ENCODE measurements at regions not wholly inside any gene's neighbourhood (a gene's known extent, or its start where the extent isn't known, plus 50 kb on each side); places are given as distances from the start of the nearest gene placed in this dataset.
"Not testable (repeated sequence)": the region's sequence is repeated elsewhere in the genome, so short reads cannot be mapped to it uniquely, and the experiment has no call there.

DNA sequence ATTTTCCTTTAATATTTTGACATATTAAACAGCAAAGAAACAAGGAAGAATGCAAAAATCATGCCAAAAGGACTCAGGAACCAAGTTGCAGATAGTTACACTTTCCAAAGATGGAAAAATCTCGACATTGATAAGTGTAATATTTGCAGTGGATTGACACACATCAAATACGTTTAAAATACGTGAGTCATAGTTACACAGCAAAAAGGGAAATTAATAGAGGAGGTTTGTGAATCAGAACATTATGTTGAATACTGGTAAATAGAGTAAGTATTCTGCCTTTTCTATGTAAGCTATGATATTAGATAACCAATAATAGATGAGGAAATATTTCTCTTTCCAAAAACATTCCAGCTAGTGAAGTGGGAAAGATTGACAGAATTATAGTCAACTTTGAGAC lies 1761.3 kb upstream of the IGFBP7 start:
- DNase-seq (ENCODE audit: extremely low read depth, low read depth, low spot score): no peak

DNA sequence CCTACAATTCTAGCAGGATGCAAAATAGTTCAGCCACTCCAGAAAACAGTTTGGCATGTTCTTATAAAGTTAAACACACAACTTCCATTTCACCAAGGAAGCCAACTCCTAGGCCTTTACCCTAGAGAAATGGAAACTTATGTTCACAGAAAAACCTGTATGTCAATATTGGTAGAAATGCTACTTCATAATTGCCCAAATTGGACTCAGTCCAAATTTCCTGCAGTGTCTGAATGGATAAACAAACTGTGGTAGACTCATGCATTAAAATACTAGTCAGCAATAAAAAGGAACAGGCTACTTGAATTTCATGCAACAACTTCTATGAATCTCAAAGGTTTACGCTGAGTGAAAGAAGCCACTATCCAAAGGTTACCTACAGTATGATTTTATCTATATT lies 1738.8 kb upstream of the IGFBP7 start:
- DNase-seq (ENCODE audit: extremely low read depth, low read depth, low spot score): no peak

DNA sequence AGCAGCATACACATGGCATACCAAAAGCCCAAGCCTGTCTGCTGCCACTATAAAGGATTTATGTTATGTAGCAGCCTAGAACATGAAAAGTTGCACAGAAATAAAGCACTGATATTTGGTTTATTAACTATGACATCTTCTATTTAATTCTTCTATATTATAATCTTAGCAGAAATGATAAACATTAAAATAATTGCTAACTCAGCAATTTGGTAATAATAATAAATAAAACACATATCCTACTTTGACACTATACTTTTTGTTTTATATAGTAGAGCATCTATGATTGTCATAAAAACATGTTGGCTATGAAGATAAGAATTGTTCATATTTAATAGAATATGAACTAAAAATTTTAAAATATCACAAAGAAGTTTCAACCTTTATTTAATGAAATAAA lies 1733.3 kb upstream of the IGFBP7 start:
- DNase-seq (ENCODE audit: extremely low read depth, low read depth, low spot score): no peak

DNA sequence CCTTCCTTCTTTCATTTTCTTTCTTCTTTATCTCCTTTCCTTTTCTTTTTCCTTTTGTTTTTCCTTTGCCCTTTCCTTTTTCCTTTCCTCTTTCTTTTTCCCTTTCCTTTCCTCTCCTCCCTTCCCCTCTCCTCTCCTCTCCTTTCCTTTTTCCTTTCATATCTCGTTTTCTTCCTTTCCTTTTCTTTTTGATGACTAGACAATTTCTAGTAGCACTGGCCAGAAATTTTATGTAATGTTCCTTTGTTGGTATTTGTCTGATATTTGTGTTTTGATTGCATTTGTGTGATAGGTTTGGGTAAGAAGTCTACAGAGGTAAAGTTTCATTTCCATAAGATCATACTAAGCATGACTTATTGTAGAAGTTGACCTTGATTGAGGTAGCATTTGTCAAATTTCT lies 1722.9 kb upstream of the IGFBP7 start:
- DNase-seq (ENCODE audit: extremely low read depth, low read depth, low spot score): no peak

DNA sequence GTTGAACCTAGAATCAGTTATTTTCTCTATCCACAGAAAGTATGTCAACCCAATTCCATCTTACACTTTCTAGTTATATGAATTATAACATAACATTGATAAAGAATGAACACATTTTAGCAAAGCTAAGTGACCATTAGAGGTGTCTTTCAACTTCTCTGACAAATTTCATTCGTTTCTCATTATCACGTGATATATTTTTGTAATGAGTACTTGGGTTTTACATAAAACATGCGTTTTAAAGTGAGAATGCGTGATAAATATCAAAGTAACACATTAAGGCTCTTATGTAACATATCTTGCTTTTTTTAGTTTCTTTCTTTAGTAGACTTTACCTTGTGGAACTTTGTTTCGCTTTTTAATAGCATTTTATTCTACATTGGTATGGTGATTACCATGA lies 1715.1 kb upstream of the IGFBP7 start:
- no peak for DNase-seq (ENCODE audit: extremely low read depth, low read depth, low spot score)

DNA sequence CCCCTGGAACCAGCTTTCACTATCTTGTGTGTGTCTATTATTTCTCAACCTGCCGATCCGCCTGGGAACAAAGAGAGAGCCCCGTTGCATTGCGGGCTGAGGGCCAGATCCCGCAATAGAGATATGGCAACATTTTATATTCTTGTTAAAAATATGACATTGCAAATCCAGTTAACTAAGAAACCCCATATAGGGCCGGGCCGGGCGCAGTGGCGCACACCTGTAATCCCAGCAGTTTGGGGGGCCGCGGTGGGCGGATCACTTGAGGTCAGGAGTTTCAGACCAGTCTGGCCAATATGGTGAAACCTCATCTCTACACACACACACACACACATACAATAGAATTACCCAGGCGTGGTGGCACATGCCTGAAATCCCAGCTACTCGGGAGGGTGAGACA lies 1708.4 kb upstream of the IGFBP7 start:
- DNase-seq (ENCODE audit: extremely low read depth, low read depth, low spot score): not testable (repeated sequence)

DNA sequence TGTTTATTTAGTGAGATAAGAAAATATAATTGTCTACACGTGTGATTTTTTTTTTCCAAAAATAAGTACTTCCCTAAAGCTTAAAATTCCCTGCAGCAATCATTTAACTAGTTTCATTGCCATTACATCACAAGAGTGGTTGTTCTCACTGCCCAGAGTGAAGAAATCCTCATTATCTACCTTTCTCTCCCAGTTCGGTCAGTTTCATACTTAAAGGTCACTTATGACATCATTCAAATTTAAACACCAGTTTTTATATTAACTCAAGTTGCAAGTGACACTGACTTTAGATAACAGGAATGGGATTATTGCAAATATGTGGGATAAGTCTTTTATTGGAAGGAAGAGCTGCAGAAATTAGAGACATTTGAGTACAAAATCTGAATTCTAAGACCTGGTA lies 1699.8 kb upstream of the IGFBP7 start:
- DNase-seq (ENCODE audit: extremely low read depth, low read depth, low spot score): no peak

DNA sequence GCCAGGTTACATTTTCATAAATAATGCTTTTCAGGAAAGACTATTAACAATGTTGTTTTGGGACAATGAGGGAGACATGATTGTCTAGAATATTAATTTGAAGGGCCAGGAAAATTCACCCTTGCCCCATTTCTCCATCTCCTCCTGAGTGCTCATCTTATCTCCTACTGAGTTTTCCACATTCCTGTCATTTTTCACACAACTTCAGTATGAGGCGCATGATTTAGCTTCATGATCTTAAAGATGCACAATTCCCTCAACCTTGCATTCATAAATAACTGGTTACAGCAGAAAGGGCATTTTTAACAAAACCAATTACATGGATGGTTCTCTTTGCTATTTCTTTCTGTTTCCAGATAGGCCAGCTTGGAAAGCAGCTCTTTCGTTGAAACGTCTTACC lies 1699.2 kb upstream of the IGFBP7 start:
- DNase-seq (ENCODE audit: extremely low read depth, low read depth, low spot score): no peak

DNA sequence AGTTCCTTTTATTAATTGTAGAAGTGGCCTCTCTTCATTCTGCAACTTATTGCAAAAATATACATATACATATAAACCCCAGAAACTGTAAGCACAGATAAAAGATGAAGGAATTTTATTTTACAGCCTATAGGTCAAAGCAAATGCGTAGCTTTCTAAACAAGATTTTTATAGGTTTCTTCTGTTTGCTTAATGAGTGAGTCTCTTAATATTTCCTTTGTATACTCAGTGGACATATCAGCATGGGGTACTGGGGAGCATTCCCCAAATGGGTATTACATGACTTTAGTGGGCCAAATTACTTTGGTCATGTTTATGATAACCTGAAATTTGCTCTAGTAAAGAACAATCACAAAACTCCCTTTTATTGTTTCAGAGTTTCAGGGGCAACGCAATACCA lies 1698.6 kb upstream of the IGFBP7 start:
- DNase-seq (ENCODE audit: extremely low read depth, low read depth, low spot score): no peak

DNA sequence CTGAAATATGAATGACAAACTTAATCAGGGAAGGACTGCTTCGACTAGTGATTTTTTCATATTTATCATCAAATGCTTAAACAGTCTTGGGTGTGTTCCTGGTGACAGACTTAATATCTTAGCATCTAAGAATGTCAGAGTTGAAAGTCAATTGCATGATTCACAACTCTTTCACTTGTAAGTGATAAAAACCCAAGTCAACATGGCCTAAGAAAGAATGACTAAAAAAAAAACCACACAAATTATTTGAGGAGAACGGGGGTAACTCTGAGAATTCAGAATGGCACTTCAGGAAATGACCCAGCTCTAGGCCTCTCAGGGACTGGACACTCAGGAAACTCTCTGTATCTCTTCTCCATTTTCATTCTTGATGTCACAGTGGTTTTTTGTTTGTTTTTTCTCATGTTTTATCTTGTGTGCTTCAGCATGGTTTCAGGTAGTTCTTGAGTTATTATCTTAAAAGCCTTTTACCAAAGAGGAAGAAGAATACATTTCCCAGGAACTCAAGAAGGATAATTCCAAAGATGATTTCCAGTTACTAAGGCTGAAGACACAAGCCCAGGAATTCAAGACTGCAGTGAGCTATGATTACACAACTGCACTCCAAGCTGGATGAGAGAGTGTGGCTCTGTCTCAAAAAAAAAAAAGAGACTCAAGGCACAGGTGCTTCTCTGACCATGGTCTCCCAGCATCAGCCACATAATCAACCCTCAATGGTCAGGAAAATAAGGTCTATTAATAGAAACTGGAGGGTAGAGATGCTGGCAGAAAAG lies 1697.8 kb upstream of the IGFBP7 start:
- no peak for DNase-seq (ENCODE audit: extremely low read depth, low read depth, low spot score)

DNA sequence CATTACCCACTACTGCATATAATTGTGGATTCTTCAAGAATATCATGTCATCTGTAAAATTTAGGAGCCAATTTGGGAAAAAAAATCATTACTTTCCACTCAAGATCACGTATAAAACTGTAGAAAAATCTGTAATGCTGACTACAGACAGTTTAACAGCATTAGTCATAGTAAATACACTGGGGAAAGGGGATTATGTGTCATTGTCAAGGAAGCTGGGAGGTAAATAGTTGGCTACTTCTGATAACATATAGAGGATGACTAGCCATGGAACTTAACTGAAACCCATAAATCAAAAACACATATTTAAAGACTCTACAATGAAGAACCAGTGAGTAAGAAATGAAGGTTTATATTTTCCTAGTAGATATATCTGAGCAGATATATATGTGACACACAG lies 1666.4 kb upstream of the IGFBP7 start:
- DNase-seq (ENCODE audit: extremely low read depth, low read depth, low spot score): no peak

DNA sequence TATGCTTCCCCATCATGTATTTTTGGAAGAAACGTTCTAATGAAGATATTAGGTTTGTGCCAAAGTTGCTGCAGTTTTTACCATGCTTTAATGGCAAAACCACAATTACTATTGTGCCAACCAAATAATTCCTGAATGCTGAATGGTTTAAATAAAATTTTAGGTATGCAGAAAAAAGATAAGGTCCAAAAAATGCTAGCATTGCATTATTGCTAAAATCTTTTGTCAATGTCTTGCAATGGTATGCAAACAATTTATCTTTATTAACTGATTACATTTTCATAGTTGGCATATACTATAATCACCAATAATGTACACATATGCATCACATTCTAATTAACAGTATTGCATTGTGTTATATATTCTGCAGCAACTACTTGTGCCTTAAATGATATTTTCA lies 1657.4 kb upstream of the IGFBP7 start:
- no peak for DNase-seq (ENCODE audit: extremely low read depth, low read depth, low spot score)

DNA sequence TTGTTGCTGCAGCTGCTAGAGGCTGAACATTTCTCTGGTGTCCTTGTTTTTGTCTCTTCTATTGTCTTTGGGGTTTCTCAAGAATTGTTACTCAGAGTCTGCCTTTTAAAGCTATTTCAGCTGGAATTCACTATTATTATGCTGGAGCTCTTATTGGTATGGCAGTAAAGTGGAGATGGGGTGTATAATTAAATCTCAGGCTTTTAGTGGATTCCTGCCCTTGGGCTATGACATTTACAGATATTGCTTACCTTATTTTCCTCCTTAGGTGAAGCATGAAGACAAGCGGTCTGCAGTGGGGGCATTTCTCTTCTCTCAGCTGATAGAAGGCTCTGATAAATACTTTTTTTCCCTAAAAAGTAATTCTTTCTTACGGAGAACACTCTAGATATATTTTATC lies 1656.6 kb upstream of the IGFBP7 start:
- no peak for DNase-seq (ENCODE audit: extremely low read depth, low read depth, low spot score)

DNA sequence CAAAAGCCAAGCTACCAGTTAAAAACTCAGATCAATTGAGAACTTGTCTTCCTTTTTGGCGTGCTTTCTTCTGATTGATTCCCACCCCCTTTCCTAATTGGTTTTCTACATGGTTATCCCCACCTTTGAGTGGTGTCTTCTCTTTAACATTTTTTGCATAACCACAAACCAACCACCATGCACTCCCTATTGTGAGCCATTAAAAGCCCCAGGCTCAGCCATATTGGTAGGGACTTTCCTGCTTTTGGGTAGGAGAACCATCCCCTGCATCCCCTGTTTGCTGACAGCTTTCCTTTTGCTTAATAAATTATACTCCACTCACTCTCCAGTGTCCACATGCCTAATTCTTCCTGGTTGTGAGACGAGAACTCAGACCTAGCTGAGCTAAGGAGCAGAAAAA lies 1651.4 kb upstream of the IGFBP7 start:
- DNase-seq (ENCODE audit: extremely low read depth, low read depth, low spot score): no peak

DNA sequence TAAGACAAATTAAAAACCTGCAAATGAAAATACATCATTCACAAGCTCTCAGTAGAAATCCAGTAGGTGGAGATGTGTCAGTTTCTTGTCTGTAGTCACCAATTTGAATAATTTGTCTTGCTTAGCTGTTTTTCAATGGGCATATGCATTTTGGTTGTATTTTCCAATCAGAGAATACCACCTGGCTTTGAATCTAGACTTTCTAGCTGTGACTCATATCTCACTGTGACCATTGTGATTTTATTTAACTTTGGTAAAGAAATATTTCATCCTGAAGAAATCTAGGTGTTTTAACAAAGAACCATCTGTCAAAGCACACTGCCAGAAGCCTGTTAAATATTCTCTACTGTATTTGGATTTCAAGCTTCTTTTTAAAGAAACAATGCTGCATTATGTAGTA lies 1650.6 kb upstream of the IGFBP7 start:
- DNase-seq (ENCODE audit: extremely low read depth, low read depth, low spot score): no peak

DNA sequence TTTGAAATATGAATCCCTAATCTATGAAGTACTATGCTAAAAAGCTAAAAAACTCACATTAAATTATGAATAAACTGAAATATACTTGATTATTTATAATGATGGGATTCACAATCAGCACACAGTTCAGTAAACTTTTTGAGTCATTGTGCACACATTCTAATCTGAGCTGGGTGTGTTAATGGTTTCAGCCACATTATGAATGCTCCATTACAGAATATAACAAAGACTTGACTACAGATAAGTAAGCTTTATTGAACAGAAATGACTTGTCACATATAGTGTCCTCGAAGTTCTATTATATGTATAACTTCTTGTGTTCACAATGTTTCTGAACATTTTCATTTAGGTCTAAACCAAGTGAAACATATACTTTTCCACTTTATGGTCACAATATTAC lies 1649.9 kb upstream of the IGFBP7 start:
- no peak for DNase-seq (ENCODE audit: extremely low read depth, low read depth, low spot score)

DNA sequence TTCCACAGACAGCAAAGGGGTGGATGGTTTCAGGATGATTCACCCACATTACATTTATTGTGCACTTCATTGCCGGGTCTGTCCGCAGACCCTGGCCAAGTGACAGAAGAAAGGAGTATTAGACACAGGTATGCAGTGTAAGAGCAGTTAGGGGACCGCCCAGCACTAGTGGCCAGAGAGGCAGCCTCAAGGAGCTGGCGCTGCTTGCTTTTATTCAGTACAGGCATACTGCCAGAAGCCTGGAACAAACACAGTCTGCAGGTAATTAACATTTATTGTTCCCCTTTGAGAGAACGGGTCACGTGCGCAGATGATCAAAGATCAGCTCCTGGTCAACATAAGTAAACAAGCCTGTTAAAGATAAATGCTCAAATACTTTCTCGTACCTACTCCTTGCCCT lies 1639.0 kb upstream of the IGFBP7 start:
- DNase-seq (ENCODE audit: extremely low read depth, low read depth, low spot score): no peak

DNA sequence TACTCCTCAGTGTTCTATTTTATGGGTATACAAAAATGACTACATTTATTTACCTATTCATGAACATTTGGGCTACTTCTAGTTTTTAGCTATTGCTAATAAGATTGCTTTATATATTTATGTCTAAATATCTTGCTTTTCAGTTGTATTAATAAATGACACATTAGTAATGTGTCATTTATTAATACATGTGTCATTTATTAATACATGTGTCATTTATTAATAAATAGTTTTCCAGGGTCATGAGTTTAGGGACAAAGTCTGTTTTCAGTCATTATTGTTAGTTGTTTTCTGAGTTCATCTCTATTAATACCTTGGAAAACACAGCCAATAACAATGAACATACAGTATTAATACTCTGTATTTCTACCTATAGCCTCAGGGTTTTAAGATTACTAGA lies 1630.7 kb upstream of the IGFBP7 start:
- DNase-seq (ENCODE audit: extremely low read depth, low read depth, low spot score): no peak

DNA sequence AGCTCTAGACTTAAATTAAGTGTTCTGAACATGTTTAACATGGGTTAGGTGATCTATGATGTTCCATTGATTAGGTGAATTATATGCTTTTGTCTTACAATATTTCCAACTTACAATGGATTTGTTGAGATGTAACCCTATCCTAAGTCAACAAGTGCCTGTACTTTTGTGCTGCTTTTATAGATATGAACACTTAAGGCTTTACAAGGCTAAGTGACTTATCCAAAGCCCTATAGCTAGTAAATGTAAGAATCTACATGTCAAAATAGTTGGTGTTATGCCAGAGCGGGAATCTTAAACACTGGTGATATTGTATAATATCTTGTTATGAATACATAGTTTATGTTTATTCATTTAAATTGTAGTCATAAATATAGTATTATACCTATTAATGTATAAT lies 1629.1 kb upstream of the IGFBP7 start:
- DNase-seq (ENCODE audit: extremely low read depth, low read depth, low spot score): no peak

DNA sequence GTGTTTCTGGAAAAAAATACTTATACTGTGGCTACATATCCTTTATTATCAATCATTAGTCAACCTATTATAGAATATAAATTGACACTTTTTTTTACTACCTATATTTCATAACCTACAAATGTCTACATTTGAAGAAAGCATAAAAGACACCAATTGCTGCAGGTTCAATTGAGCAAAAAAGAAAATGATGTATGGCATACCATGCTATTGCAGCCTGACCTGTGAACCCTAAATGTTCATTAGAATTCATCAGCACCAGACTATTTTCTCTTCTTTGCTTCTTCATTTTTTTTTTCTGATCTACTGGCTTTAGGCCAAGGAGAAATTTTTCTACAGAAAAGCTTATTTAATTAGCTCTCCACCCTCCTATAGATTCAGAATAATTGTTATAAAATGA lies 1628.2 kb upstream of the IGFBP7 start:
- no peak for DNase-seq (ENCODE audit: extremely low read depth, low read depth, low spot score)

DNA sequence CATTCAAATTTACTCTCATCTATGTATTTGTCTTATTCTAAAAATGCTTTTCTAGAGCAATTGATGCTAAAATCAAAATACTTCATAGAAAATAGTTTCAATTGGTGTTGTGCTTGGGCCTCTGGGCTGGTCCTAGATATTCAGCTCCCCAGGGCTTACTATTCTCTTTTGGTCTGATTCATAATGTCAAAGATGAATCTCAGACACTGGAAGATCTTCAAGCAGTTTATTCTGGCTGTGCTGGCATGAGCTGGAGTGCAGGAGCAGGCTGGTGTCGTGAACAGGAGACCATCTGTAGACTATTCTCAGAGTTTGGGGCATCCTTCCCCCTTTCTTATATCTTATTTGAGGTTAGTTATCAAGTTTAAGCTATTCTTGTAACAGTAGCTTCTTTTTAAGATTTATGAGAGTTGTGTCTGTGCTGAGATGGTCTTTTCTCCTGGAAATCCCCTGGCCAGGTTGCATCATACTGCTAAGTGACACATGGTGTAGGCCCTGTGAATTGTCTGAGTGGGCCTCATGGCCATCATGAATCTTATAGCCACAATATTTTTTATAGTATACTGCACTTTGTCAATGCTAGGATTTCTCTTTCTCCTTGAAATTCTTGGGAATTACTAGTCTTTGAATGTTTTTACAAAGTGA lies 1624.0 kb upstream of the IGFBP7 start:
- DNase-seq (ENCODE audit: extremely low read depth, low read depth, low spot score): no peak

DNA sequence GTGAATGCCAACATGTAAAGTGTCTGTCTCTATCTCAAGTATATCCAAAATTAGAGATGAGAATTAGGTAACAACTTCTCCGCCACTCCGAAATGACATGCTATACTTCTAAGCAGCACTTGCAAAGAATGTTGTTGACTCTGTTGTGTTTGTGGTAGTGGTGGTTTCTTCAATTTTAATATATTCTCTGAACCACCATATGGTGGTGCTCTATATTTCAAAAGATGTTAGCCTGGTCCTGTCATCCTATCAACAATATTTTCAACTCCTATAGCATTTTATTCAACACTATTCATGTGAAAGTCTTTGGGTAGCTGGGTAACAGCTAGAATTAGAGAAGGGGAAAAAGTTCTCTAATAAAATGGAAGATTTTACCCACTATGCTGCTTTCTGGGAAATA lies 1622.8 kb upstream of the IGFBP7 start:
- DNase-seq (ENCODE audit: extremely low read depth, low read depth, low spot score): no peak

DNA sequence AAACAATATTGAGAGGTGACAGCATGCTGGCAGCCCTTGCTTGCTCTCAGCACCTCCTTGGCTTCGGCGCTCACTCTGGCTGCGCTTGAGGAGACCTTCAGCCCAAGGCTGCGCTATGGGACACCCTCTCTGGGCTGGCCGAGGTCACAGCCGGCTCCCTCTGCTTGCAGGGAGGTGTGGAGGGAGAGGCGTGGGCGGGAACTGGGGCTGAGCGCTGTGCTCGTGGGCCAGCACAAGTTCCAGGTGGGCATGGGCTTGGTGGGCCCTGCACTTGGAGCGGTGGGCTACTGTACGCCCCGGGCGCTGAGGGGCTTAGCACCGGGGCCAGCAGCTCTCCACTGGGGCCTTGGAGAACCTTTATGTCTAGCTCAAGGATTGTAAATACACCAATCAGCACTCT lies 1613.8 kb upstream of the IGFBP7 start:
- DNase-seq (ENCODE audit: extremely low read depth, low read depth, low spot score): no peak

All from glomerular endothelial cell (primary cell).